ENCODE measurements at regions not wholly inside any gene's neighbourhood (a gene's known extent, or its start where the extent isn't known, plus 50 kb on each side); places are given as distances from the start of the nearest gene placed in this dataset.

DNA sequence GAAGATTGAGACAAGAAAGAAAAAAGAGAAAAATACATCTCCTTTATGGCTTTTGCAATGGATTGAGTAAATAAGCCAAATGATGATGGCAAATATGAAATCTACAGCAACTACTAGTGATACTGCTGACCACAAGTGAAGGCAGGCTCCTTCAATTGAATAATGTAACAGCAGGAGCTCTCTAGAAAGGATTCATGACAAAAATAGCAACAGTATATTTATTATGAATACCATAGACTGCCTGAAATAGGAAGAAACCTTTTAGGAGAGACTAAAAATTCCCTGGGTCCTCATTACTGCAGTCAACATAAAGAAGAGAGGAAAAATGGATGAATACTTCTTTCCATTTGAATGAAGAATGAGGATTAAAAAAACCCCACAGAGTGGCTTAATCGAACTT is 306.8 kb upstream of the ANXA10 start:
- Mint-ChIP-seq H3K27ac (no peak overlapping the region), H3K36me3 (no peaks in the 10 kb centered on the region), H3K9me3 (peaks cover 5% of the 10 kb centered on the region; the same call in 1 of the 2 replicates), H3K4me1 (peaks cover 9% of the 10 kb centered on the region), H3K27me3 (ENCODE audit: low read depth) (no peaks in the 10 kb centered on the region), H3K4me3 (no peak overlapping the region)
- ChIA-PET CTCF (no interaction called here), POLR2A (no interaction called here)
- no peak for TF ChIP-seq MXD4 (CRISPR knock-in tag; IDR thresholded peaks at IDR 0.05; ENCODE audit: borderline replicate concordance)
- TF ChIP-seq, protein P1, sequence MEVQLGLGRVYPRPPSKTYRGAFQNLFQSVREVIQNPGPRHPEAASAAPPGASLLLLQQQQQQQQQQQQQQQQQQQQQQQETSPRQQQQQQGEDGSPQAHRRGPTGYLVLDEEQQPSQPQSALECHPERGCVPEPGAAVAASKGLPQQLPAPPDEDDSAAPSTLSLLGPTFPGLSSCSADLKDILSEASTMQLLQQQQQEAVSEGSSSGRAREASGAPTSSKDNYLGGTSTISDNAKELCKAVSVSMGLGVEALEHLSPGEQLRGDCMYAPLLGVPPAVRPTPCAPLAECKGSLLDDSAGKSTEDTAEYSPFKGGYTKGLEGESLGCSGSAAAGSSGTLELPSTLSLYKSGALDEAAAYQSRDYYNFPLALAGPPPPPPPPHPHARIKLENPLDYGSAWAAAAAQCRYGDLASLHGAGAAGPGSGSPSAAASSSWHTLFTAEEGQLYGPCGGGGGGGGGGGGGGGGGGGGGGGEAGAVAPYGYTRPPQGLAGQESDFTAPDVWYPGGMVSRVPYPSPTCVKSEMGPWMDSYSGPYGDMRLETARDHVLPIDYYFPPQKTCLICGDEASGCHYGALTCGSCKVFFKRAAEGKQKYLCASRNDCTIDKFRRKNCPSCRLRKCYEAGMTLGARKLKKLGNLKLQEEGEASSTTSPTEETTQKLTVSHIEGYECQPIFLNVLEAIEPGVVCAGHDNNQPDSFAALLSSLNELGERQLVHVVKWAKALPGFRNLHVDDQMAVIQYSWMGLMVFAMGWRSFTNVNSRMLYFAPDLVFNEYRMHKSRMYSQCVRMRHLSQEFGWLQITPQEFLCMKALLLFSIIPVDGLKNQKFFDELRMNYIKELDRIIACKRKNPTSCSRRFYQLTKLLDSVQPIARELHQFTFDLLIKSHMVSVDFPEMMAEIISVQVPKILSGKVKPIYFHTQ (CRISPR knock-in tag; IDR thresholded peaks at IDR 0.05), result no peak
- TF ChIP-seq, protein P2, sequence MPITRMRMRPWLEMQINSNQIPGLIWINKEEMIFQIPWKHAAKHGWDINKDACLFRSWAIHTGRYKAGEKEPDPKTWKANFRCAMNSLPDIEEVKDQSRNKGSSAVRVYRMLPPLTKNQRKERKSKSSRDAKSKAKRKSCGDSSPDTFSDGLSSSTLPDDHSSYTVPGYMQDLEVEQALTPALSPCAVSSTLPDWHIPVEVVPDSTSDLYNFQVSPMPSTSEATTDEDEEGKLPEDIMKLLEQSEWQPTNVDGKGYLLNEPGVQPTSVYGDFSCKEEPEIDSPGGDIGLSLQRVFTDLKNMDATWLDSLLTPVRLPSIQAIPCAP (CRISPR knock-in tag; IDR thresholded peaks at IDR 0.05), result no peak
- TF ChIP-seq NR2C2 (CRISPR knock-in tag; IDR thresholded peaks at IDR 0.05), result no peak
- no peak for TF ChIP-seq NR1H2 (CRISPR knock-in tag; IDR thresholded peaks at IDR 0.05)
- TF ChIP-seq, protein P3, sequence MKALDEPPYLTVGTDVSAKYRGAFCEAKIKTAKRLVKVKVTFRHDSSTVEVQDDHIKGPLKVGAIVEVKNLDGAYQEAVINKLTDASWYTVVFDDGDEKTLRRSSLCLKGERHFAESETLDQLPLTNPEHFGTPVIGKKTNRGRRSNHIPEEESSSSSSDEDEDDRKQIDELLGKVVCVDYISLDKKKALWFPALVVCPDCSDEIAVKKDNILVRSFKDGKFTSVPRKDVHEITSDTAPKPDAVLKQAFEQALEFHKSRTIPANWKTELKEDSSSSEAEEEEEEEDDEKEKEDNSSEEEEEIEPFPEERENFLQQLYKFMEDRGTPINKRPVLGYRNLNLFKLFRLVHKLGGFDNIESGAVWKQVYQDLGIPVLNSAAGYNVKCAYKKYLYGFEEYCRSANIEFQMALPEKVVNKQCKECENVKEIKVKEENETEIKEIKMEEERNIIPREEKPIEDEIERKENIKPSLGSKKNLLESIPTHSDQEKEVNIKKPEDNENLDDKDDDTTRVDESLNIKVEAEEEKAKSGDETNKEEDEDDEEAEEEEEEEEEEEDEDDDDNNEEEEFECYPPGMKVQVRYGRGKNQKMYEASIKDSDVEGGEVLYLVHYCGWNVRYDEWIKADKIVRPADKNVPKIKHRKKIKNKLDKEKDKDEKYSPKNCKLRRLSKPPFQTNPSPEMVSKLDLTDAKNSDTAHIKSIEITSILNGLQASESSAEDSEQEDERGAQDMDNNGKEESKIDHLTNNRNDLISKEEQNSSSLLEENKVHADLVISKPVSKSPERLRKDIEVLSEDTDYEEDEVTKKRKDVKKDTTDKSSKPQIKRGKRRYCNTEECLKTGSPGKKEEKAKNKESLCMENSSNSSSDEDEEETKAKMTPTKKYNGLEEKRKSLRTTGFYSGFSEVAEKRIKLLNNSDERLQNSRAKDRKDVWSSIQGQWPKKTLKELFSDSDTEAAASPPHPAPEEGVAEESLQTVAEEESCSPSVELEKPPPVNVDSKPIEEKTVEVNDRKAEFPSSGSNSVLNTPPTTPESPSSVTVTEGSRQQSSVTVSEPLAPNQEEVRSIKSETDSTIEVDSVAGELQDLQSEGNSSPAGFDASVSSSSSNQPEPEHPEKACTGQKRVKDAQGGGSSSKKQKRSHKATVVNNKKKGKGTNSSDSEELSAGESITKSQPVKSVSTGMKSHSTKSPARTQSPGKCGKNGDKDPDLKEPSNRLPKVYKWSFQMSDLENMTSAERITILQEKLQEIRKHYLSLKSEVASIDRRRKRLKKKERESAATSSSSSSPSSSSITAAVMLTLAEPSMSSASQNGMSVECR (CRISPR knock-in tag; IDR thresholded peaks at IDR 0.05; ENCODE audit: borderline replicate concordance), result no peak
- TF ChIP-seq ATF1 (CRISPR knock-in tag; IDR thresholded peaks at IDR 0.05), result no peak
- TF ChIP-seq, protein P4, sequence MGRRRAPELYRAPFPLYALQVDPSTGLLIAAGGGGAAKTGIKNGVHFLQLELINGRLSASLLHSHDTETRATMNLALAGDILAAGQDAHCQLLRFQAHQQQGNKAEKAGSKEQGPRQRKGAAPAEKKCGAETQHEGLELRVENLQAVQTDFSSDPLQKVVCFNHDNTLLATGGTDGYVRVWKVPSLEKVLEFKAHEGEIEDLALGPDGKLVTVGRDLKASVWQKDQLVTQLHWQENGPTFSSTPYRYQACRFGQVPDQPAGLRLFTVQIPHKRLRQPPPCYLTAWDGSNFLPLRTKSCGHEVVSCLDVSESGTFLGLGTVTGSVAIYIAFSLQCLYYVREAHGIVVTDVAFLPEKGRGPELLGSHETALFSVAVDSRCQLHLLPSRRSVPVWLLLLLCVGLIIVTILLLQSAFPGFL (CRISPR knock-in tag; IDR thresholded peaks at IDR 0.05; ENCODE audit: borderline replicate concordance), result no peak
- TF ChIP-seq, protein P5, sequence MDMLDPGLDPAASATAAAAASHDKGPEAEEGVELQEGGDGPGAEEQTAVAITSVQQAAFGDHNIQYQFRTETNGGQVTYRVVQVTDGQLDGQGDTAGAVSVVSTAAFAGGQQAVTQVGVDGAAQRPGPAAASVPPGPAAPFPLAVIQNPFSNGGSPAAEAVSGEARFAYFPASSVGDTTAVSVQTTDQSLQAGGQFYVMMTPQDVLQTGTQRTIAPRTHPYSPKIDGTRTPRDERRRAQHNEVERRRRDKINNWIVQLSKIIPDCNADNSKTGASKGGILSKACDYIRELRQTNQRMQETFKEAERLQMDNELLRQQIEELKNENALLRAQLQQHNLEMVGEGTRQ (CRISPR knock-in tag; IDR thresholded peaks at IDR 0.05), result no peak
- no peak for TF ChIP-seq GRHL2 (CRISPR knock-in tag; IDR thresholded peaks at IDR 0.05; ENCODE audit: insufficient replicate concordance, severe bottlenecking)
- TF ChIP-seq, protein P6, sequence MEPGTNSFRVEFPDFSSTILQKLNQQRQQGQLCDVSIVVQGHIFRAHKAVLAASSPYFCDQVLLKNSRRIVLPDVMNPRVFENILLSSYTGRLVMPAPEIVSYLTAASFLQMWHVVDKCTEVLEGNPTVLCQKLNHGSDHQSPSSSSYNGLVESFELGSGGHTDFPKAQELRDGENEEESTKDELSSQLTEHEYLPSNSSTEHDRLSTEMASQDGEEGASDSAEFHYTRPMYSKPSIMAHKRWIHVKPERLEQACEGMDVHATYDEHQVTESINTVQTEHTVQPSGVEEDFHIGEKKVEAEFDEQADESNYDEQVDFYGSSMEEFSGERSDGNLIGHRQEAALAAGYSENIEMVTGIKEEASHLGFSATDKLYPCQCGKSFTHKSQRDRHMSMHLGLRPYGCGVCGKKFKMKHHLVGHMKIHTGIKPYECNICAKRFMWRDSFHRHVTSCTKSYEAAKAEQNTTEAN (CRISPR knock-in tag; IDR thresholded peaks at IDR 0.05), result no peak
- DNase-seq (ENCODE audit: low spot score) (no peak), ATAC-seq (no peak)

DNA sequence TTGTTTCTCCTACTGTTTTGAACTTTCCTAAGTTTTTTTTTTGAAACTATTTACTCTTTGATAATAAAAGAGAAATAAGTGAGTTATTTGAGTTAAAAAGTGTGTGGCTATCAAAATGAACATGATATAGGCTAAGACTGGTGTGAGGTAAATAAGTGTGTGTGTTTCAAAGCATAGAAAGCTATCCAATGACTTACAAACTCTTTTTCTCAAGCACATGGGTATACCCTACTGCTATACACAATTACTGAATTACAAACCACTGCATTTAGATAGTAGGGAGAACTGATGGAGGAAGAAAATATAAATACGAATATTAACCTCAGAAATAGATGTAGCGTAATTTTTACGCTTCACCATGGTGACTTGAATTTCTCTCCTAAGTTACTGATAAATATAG is 305.8 kb upstream of the ANXA10 start:
- no peak overlapping the region for H3K27ac Mint-ChIP-seq
- no peaks in the 10 kb centered on the region for H3K36me3 Mint-ChIP-seq
- H3K9me3 Mint-ChIP-seq, result peaks cover 3% of the 10 kb centered on the region; the same call in 1 of the 2 replicates
- ChIA-PET POLR2A (no interaction called here), CTCF (no interaction called here)
- peaks cover 9% of the 10 kb centered on the region for H3K4me1 Mint-ChIP-seq
- ATAC-seq (no peak), DNase-seq (ENCODE audit: low spot score) (no peak)
- TF ChIP-seq TEAD1 (CRISPR knock-in tag; IDR thresholded peaks at IDR 0.05) (no peak), CREB1 (CRISPR knock-in tag; IDR thresholded peaks at IDR 0.05) (no peak), SMAD3 (CRISPR knock-in tag; IDR thresholded peaks at IDR 0.05; ENCODE audit: borderline replicate concordance) (no peak)
- TF ChIP-seq, protein P7, sequence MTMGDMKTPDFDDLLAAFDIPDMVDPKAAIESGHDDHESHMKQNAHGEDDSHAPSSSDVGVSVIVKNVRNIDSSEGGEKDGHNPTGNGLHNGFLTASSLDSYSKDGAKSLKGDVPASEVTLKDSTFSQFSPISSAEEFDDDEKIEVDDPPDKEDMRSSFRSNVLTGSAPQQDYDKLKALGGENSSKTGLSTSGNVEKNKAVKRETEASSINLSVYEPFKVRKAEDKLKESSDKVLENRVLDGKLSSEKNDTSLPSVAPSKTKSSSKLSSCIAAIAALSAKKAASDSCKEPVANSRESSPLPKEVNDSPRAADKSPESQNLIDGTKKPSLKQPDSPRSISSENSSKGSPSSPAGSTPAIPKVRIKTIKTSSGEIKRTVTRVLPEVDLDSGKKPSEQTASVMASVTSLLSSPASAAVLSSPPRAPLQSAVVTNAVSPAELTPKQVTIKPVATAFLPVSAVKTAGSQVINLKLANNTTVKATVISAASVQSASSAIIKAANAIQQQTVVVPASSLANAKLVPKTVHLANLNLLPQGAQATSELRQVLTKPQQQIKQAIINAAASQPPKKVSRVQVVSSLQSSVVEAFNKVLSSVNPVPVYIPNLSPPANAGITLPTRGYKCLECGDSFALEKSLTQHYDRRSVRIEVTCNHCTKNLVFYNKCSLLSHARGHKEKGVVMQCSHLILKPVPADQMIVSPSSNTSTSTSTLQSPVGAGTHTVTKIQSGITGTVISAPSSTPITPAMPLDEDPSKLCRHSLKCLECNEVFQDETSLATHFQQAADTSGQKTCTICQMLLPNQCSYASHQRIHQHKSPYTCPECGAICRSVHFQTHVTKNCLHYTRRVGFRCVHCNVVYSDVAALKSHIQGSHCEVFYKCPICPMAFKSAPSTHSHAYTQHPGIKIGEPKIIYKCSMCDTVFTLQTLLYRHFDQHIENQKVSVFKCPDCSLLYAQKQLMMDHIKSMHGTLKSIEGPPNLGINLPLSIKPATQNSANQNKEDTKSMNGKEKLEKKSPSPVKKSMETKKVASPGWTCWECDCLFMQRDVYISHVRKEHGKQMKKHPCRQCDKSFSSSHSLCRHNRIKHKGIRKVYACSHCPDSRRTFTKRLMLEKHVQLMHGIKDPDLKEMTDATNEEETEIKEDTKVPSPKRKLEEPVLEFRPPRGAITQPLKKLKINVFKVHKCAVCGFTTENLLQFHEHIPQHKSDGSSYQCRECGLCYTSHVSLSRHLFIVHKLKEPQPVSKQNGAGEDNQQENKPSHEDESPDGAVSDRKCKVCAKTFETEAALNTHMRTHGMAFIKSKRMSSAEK (CRISPR knock-in tag; IDR thresholded peaks at IDR 0.05; ENCODE audit: borderline replicate concordance), result no peak
- TF ChIP-seq, protein P8, sequence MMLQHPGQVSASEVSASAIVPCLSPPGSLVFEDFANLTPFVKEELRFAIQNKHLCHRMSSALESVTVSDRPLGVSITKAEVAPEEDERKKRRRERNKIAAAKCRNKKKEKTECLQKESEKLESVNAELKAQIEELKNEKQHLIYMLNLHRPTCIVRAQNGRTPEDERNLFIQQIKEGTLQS (CRISPR knock-in tag; conservative IDR thresholded peaks at IDR 0.05), result no peak
- TF ChIP-seq, protein P9, sequence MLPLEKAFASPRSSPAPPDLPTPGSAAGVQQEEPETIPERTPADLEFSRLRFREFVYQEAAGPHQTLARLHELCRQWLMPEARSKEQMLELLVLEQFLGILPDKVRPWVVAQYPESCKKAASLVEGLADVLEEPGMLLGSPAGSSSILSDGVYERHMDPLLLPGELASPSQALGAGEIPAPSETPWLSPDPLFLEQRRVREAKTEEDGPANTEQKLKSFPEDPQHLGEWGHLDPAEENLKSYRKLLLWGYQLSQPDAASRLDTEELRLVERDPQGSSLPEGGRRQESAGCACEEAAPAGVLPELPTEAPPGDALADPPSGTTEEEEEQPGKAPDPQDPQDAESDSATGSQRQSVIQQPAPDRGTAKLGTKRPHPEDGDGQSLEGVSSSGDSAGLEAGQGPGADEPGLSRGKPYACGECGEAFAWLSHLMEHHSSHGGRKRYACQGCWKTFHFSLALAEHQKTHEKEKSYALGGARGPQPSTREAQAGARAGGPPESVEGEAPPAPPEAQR (CRISPR knock-in tag; IDR thresholded peaks at IDR 0.05), result no peak
- H3K4me3 Mint-ChIP-seq, result no peak overlapping the region
- no peaks in the 10 kb centered on the region for H3K27me3 Mint-ChIP-seq (ENCODE audit: low read depth)
